Cortex of kidney (tissue), 1 donor: ENCODE measurements at regions not wholly inside any gene's neighbourhood (a gene's known extent, or its start where the extent isn't known, plus 50 kb on each side); places are given as distances from the start of the nearest gene placed in this dataset.
"Not testable (repeated sequence)": the region's sequence is repeated elsewhere in the genome, so short reads cannot be mapped to it uniquely, and the experiment has no call there.

ENCODE experiments used
- DNase-seq: peaks from one replicate; lab custom pipeline; 2025; lab: John Stamatoyannopoulos, UW

GRCh38 chr7:130947792-130948580 lies 214.0 kb upstream of the KLF14 start:
- no peak for DNase-seq

GRCh38 chr7:130948822-130949221 lies 214.8 kb upstream of the KLF14 start:
- DNase-seq = no peak

GRCh38 chr7:130949550-130949949 lies 215.5 kb upstream of the KLF14 start:
- no peak for DNase-seq

GRCh38 chr7:130950054-130950453 lies 216.0 kb upstream of the KLF14 start:
- no peak for DNase-seq

GRCh38 chr7:130950741-130951140 lies 216.7 kb upstream of the KLF14 start:
- no peak for DNase-seq

- DNase-seq = no peak
Measured at GRCh38 chr7:130951303-130951975, 217.4 kb upstream of the KLF14 start.

GRCh38 chr7:130951976-130952876 lies 218.2 kb upstream of the KLF14 start:
- DNase-seq = no peak

GRCh38 chr7:130953196-130953595 lies 219.2 kb upstream of the KLF14 start:
- no peak for DNase-seq

GRCh38 chr7:130954918-130955564 lies 221.0 kb upstream of the KLF14 start:
- DNase-seq = no peak

- no peak for DNase-seq
Measured at GRCh38 chr7:130955565-130955919, 221.5 kb upstream of the KLF14 start.

GRCh38 chr7:130956417-130957136 lies 222.6 kb upstream of the KLF14 start:
- no peak for DNase-seq

- DNase-seq = no peak
Measured at GRCh38 chr7:130957137-130957513, 223.1 kb upstream of the KLF14 start.

GRCh38 chr7:130957722-130958435 lies 223.9 kb upstream of the KLF14 start:
- not testable (repeated sequence) for DNase-seq

GRCh38 chr7:130958846-130959245 lies 224.8 kb upstream of the KLF14 start:
- DNase-seq = no peak

GRCh38 chr7:130959743-130960207 lies 225.8 kb upstream of the KLF14 start:
- no peak for DNase-seq

- no peak for DNase-seq
Measured at GRCh38 chr7:130960208-130960988, 226.4 kb upstream of the KLF14 start.

GRCh38 chr7:130961128-130961601 lies 227.2 kb upstream of the KLF14 start:
- DNase-seq = no peak

- DNase-seq = no peak
Measured at GRCh38 chr7:130962109-130962508, 228.1 kb upstream of the KLF14 start.

GRCh38 chr7:130963339-130963738 lies 229.3 kb upstream of the KLF14 start:
- no peak for DNase-seq

- DNase-seq = no peak
Measured at GRCh38 chr7:130965515-130965914, 231.5 kb upstream of the KLF14 start.
